GM23338 (cell line): ENCODE measurements at regions not wholly inside any gene's neighbourhood (a gene's known extent, or its start where the extent isn't known, plus 50 kb on each side); places are given as distances from the start of the nearest gene placed in this dataset.

Experiments used
- ATAC-seq: fragments of 200-7000 bp; cut with Tn5 transposase; 3 replicates; pipeline ENCODE4 v1.9.1; 2020
- DNase-seq: peaks from one replicate; pipeline ENCODE4 v3.0.0-alpha.2; 2015; ENCODE audit warnings: low spot score
- H2AFZ ChIP-seq: fragments of 200-600 bp; sonication (generic); 2 replicates; pipeline ENCODE4 v1.8.0; 2016; ENCODE audit warnings: antibody characterized with exemption, mild to moderate bottlenecking, moderate library complexity
- H3F3A ChIP-seq: fragments of 200-600 bp; sonication (generic); replicated peaks from 2 replicates; pipeline ENCODE4 v1.8.0; 2017; ENCODE audit warnings: antibody characterized with exemption, mixed run types, low read depth
- H3K27ac ChIP-seq: fragments of 200-600 bp; sonication (generic); 2 replicates; pipeline ENCODE4 v1.6.1; 2016; ENCODE audit warnings: low read depth
- H3K27me3 ChIP-seq: fragments of 200-600 bp; sonication (generic); 2 replicates; pipeline ENCODE4 v1.8.0; 2016; ENCODE audit warnings: mild to moderate bottlenecking, mixed run types, moderate library complexity; ENCODE audit not compliant: insufficient read depth
- H3K36me3 ChIP-seq: fragments of 200-600 bp; sonication (generic); 2 replicates; pipeline ENCODE4 v1.8.0; 2016; ENCODE audit warnings: mild to moderate bottlenecking; ENCODE audit not compliant: insufficient read depth
- H3K4me1 ChIP-seq: fragments of 200-600 bp; sonication (generic); 2 replicates; pipeline ENCODE4 v1.8.0; 2016; ENCODE audit warnings: mild to moderate bottlenecking, moderate library complexity; ENCODE audit not compliant: insufficient read depth
- H3K4me2 ChIP-seq: fragments of 200-600 bp; sonication (generic); 2 replicates; pipeline ENCODE4 v1.7.1; 2017; ENCODE audit warnings: mixed run types
- H3K4me3 ChIP-seq: fragments of 200-600 bp; sonication (generic); 2 replicates; pipeline ENCODE4 v1.6.1; 2016; ENCODE audit warnings: mixed run types
- H3K79me2 ChIP-seq: fragments of 200-600 bp; sonication (generic); replicated peaks from 2 replicates; pipeline ENCODE4 v1.8.0; 2017; ENCODE audit warnings: mild to moderate bottlenecking; ENCODE audit not compliant: insufficient read depth
- H3K9me2 ChIP-seq: fragments of 200-600 bp; sonication (generic); 2 replicates; pipeline ENCODE4 v1.8.0; 2017; ENCODE audit not compliant: insufficient read depth
- H4K20me1 ChIP-seq: fragments of 200-600 bp; sonication (generic); replicated peaks from 2 replicates; pipeline ENCODE4 v1.8.0; 2017; ENCODE audit warnings: mild to moderate bottlenecking; ENCODE audit not compliant: insufficient read depth
- H3K27ac Mint-ChIP-seq: 2 replicates; pipeline ENCODE4 v1.8.0; 2020; ENCODE audit warnings: inconsistent platforms, mild to moderate bottlenecking, moderate library complexity, mixed read lengths
- H3K27me3 Mint-ChIP-seq: 3 replicates; pipeline ENCODE4 v1.8.0; 2022; ENCODE audit warnings: low read depth, mild to moderate bottlenecking, moderate library complexity, mixed read lengths, inconsistent platforms; ENCODE audit not compliant: insufficient read depth, poor library complexity
- H3K36me3 Mint-ChIP-seq: 3 replicates; pipeline ENCODE4 v1.8.0; 2021; ENCODE audit warnings: low read depth, mild to moderate bottlenecking, inconsistent platforms, moderate library complexity, mixed read lengths
- H3K4me1 Mint-ChIP-seq: 3 replicates; pipeline ENCODE4 v1.8.0; 2020; ENCODE audit warnings: mild to moderate bottlenecking, inconsistent platforms, mixed read lengths
- H3K4me3 Mint-ChIP-seq: 3 replicates; pipeline ENCODE4 v1.8.0; 2021; ENCODE audit warnings: moderate library complexity, mild to moderate bottlenecking, inconsistent platforms, mixed read lengths
- H3K9me3 Mint-ChIP-seq: 3 replicates; pipeline ENCODE4 v1.8.0; 2020; ENCODE audit warnings: moderate library complexity, mild to moderate bottlenecking, inconsistent platforms, mixed read lengths
- CTCF ChIP-seq, 2 experiments: fragments of 200-600 bp in 1 of 2; sonication (generic) in 1 of 2; conservative IDR thresholded peaks; 2 replicates each; pipeline versions ENCODE4 v1.5.1 to v1.6.1; 2016 to 2017; ENCODE audit warnings: antibody characterized with exemption in 2 of 2, low read depth in 2 of 2, mild to moderate bottlenecking in 2 of 2, moderate library complexity in 1 of 2
- ETS1 ChIP-seq: IDR thresholded peaks from 2 replicates; pipeline ENCODE4 v1.6.1; 2016; ENCODE audit warnings: antibody characterized with exemption
- EZH2 ChIP-seq: fragments of 200-600 bp; sonication (generic); IDR thresholded peaks from one replicate; pipeline ENCODE4 v1.8.0; 2017; ENCODE audit warnings: antibody characterized with exemption, mild to moderate bottlenecking, low read depth; ENCODE audit not compliant: unreplicated experiment
- EZH2phosphoT487 ChIP-seq: fragments of 200-600 bp; sonication (generic); IDR thresholded peaks from one replicate; pipeline ENCODE4 v1.8.1; 2018; ENCODE audit warnings: antibody characterized with exemption; ENCODE audit not compliant: unreplicated experiment
- JUNB ChIP-seq: IDR thresholded peaks from one replicate; pipeline ENCODE4 v1.6.1; 2016; ENCODE audit warnings: antibody characterized with exemption; ENCODE audit not compliant: unreplicated experiment
- NANOG ChIP-seq: IDR thresholded peaks from 2 replicates; pipeline ENCODE4 v1.6.1; 2016; ENCODE audit warnings: antibody characterized with exemption, borderline replicate concordance
- POLR2AphosphoS5 ChIP-seq: IDR thresholded peaks from 2 replicates; pipeline ENCODE4 v1.6.1; 2016; ENCODE audit warnings: antibody characterized with exemption, low read depth
- STAT1 ChIP-seq: IDR thresholded peaks from one replicate; pipeline ENCODE4 v1.6.1; 2016; ENCODE audit warnings: antibody characterized with exemption; ENCODE audit not compliant: unreplicated experiment
- ZNF114 ChIP-seq: fragments of 250-450 bp; sonication (Bioruptor Pico); IDR thresholded peaks from 2 replicates; pipeline ENCODE4 v1.5.0; 2020; ENCODE audit warnings: mild to moderate bottlenecking, moderate library complexity
- ZNF331 ChIP-seq: fragments of 250-450 bp; sonication (Bioruptor Pico); IDR thresholded peaks from 2 replicates; pipeline ENCODE4 v1.5.0; 2020; ENCODE audit warnings: low read depth, mild to moderate bottlenecking, moderate library complexity
- ZNF462 ChIP-seq: fragments of 250-450 bp; sonication (Bioruptor Pico); IDR thresholded peaks from 2 replicates; pipeline ENCODE4 v1.5.0; 2020; ENCODE audit warnings: mild to moderate bottlenecking, moderate library complexity

GRCh38 chr1:217244971-217245370 is 385.9 kb downstream of the GPATCH2 start:
- no peak overlapping the region for H3K4me3 Mint-ChIP-seq
- 0 out of 2 replicates have a peak, but pooled peaks cover 2% of the 10 kb centered on the region for H3K36me3 ChIP-seq

More at GRCh38 chr1:217244971-217245370, 385.9 kb downstream of the GPATCH2 start:
- no peak overlapping the region for H2AFZ ChIP-seq
- H3K27ac ChIP-seq: no peak overlapping the region
- no peaks in the 10 kb centered on the region for H3K27me3 ChIP-seq
- DNase-seq (no peak), ATAC-seq (no peak)
- Mint-ChIP-seq H3K4me1 (no peaks in the 10 kb centered on the region), H3K27ac (no peak overlapping the region), H3K36me3 (no peaks in the 10 kb centered on the region), H3K9me3 (no peaks in the 10 kb centered on the region), H3K27me3 (no peaks in the 10 kb centered on the region)
- no peaks in the 10 kb centered on the region for H3K4me1 ChIP-seq
- H3K79me2 ChIP-seq: no peaks in the 10 kb centered on the region
- no peak for TF ChIP-seq EZH2phosphoT487
- no peak for TF ChIP-seq ZNF462
- no peak for TF ChIP-seq ETS1
- TF ChIP-seq NANOG: no peak
- no peak for TF ChIP-seq STAT1
- no peak for TF ChIP-seq ZNF114 (CRISPR knock-in tag)
- TF ChIP-seq POLR2AphosphoS5: no peak
- no peak for TF ChIP-seq JUNB
- no peak for TF ChIP-seq CTCF (conservative IDR thresholded peaks at IDR 0.05; ENCODE audit: low read depth in 2 of 2)
- no peak for TF ChIP-seq EZH2
- TF ChIP-seq ZNF331 (CRISPR knock-in tag): no peak
- H4K20me1 ChIP-seq: no peaks in the 10 kb centered on the region
- H3K4me3 ChIP-seq: no peak overlapping the region
- no peaks in the 10 kb centered on the region for H3F3A ChIP-seq
- H3K9me2 ChIP-seq: no peaks in the 10 kb centered on the region
- no peak overlapping the region for H3K4me2 ChIP-seq
